Hepatocyte (in vitro differentiated cells): ENCODE measurements at regions not wholly inside any gene's neighbourhood (a gene's known extent, or its start where the extent isn't known, plus 50 kb on each side); places are given as distances from the start of the nearest gene placed in this dataset.
A peak's percentile ranks its signal among the peaks of the same experiment; 100 is the strongest.
"Not testable (repeated sequence)": the region's sequence is repeated elsewhere in the genome, so short reads cannot be mapped to it uniquely, and the experiment has no call there.

ENCODE experiments used
- DNase-seq: peaks from one replicate; pipeline ENCODE4 v3.0.0-alpha.2; 2016; ENCODE audit warnings: low spot score
- H2AFZ ChIP-seq: fragments of 200-600 bp; sonication (generic); 2 replicates; pipeline ENCODE4 v1.6.0; 2016; ENCODE audit warnings: antibody characterized with exemption, mild to moderate bottlenecking
- H3K27ac ChIP-seq: fragments of 200-600 bp; sonication (generic); 2 replicates; pipeline ENCODE4 v1.5.1; 2016; ENCODE audit warnings: mild to moderate bottlenecking
- H3K27me3 ChIP-seq: fragments of 200-600 bp; sonication (generic); 2 replicates; pipeline ENCODE4 v1.6.1; 2016
- H3K36me3 ChIP-seq: fragments of 200-600 bp; sonication (generic); replicated peaks from 2 replicates; pipeline ENCODE4 v1.5.1; 2016; ENCODE audit warnings: low read depth; ENCODE audit not compliant: insufficient read depth
- H3K4me1 ChIP-seq: fragments of 200-600 bp; sonication (generic); 2 replicates; pipeline ENCODE4 v1.5.1; 2016; ENCODE audit warnings: mild to moderate bottlenecking, moderate library complexity; ENCODE audit not compliant: insufficient read depth
- H3K4me2 ChIP-seq: fragments of 200-600 bp; sonication (generic); 2 replicates; pipeline ENCODE4 v1.6.0; 2016
- H3K4me3 ChIP-seq: fragments of 200-600 bp; sonication (generic); 2 replicates; pipeline ENCODE4 v1.5.1; 2016; ENCODE audit warnings: mild to moderate bottlenecking
- H3K79me2 ChIP-seq: fragments of 200-600 bp; sonication (generic); 2 replicates; pipeline ENCODE4 v1.6.0; 2017; ENCODE audit warnings: mild to moderate bottlenecking
- H3K9me2 ChIP-seq: fragments of 200-600 bp; sonication (generic); replicated peaks from 2 replicates; pipeline ENCODE4 v1.6.0; 2017; ENCODE audit warnings: mild to moderate bottlenecking; ENCODE audit not compliant: insufficient read depth
- H3K9me3 ChIP-seq: fragments of 200-600 bp; sonication (generic); 2 replicates; pipeline ENCODE4 v1.5.1; 2016; ENCODE audit warnings: low read depth, mild to moderate bottlenecking
- H4K20me1 ChIP-seq: fragments of 200-600 bp; sonication (generic); 2 replicates; pipeline ENCODE4 v1.6.0; 2016; ENCODE audit warnings: mild to moderate bottlenecking; ENCODE audit not compliant: insufficient read depth, poor library complexity, severe bottlenecking
- EZH2 ChIP-seq: fragments of 200-600 bp; sonication (generic); IDR thresholded peaks from 2 replicates; pipeline ENCODE4 v1.6.1; 2016; ENCODE audit warnings: antibody characterized with exemption, mild to moderate bottlenecking, borderline replicate concordance
- EZH2phosphoT487 ChIP-seq: fragments of 200-600 bp; sonication (generic); IDR thresholded peaks from one replicate; pipeline ENCODE4 v1.6.1; 2018; ENCODE audit warnings: antibody characterized with exemption, mild to moderate bottlenecking, low read depth, moderate library complexity; ENCODE audit not compliant: unreplicated experiment, severe bottlenecking
- WGBS: methylation state at CpG from one replicate; pipeline ENCODE4 v1.1.6; 2016; ENCODE audit warnings: low lambda C conversion rate; ENCODE audit errors: missing lambda C conversion rate; 5-methylcytosine and 5-hydroxymethylcytosine counted together
- TF ChIP-seq, protein P1 (sequence below): fragments of 200-600 bp; sonication (generic); IDR thresholded peaks from 2 replicates; pipeline ENCODE4 v1.5.1; 2016; ENCODE audit warnings: antibody characterized with exemption, mild to moderate bottlenecking; ENCODE audit not compliant: poor library complexity

GRCh38 chr3:125766285-125766826 is 171.1 kb upstream of the OSBPL11 start:
- not testable (repeated sequence) for H3K9me3 ChIP-seq, H3K9me2 ChIP-seq, H3K27me3 ChIP-seq, H3K79me2 ChIP-seq, H3K36me3 ChIP-seq, H3K4me1 ChIP-seq, H4K20me1 ChIP-seq
- peak overlapping the region; percentile 80 for H3K27ac ChIP-seq
- H3K4me3 ChIP-seq = peak overlapping the region; percentile 87
- TF ChIP-seq, protein P1, sequence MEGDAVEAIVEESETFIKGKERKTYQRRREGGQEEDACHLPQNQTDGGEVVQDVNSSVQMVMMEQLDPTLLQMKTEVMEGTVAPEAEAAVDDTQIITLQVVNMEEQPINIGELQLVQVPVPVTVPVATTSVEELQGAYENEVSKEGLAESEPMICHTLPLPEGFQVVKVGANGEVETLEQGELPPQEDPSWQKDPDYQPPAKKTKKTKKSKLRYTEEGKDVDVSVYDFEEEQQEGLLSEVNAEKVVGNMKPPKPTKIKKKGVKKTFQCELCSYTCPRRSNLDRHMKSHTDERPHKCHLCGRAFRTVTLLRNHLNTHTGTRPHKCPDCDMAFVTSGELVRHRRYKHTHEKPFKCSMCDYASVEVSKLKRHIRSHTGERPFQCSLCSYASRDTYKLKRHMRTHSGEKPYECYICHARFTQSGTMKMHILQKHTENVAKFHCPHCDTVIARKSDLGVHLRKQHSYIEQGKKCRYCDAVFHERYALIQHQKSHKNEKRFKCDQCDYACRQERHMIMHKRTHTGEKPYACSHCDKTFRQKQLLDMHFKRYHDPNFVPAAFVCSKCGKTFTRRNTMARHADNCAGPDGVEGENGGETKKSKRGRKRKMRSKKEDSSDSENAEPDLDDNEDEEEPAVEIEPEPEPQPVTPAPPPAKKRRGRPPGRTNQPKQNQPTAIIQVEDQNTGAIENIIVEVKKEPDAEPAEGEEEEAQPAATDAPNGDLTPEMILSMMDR = peak; percentile 56
- peak overlapping the region; percentile 94 for H3K4me2 ChIP-seq
- peak; percentile 81 for DNase-seq
- 2% methylated on average over 45 of the region's 54 CpGs for WGBS
- H2AFZ ChIP-seq = peak overlapping the region; percentile 91

- peak; percentile 10 for DNase-seq
- H3K79me2 ChIP-seq, H3K9me3 ChIP-seq, H3K27me3 ChIP-seq, H3K4me1 ChIP-seq, H3K36me3 ChIP-seq, H3K9me2 ChIP-seq, H4K20me1 ChIP-seq: not testable (repeated sequence)
- peak overlapping the region; percentile 80 for H3K27ac ChIP-seq
- peak overlapping the region; percentile 91 for H2AFZ ChIP-seq
- H3K4me2 ChIP-seq = peak overlapping the region; percentile 94
- peak overlapping the region; percentile 87 for H3K4me3 ChIP-seq
- WGBS = 50% methylated on average over 5 of the region's 23 CpGs
These were observed 171.6 kb upstream of the OSBPL11 start for GRCh38 chr3:125766931-125767330.

DNA sequence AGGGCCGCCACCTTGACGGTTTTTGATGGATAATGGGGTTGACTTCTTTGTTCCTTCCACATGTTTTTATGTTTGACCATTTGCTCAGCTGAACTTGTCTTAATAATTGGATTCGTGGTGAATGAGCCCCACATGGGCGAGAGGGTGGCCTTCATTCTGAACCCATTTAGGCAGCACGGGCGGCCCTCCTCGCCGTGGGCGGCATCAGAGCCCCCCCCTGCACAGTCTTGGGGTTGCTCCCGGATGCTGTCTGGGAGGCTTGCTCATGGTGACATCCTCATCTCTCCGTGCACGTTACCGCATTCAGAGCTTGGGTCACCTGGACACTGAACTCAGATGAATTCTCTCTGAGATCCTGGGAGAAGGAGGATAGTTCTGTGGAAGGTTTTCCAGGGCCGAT is 172.3 kb upstream of the OSBPL11 start:
- no peak for DNase-seq
- no peak overlapping the region for H3K4me3 ChIP-seq
- H3K79me2 ChIP-seq = no peaks in the 10 kb centered on the region
- H3K27ac ChIP-seq = no peak overlapping the region
- H4K20me1 ChIP-seq = no peaks in the 10 kb centered on the region
- no peaks in the 10 kb centered on the region for H3K36me3 ChIP-seq
- WGBS = 91% methylated on average over 14 of the region's 14 CpGs
- no peak overlapping the region for H2AFZ ChIP-seq
- H3K27me3 ChIP-seq = no peaks in the 10 kb centered on the region
- H3K9me3 ChIP-seq = no peaks in the 10 kb centered on the region
- TF ChIP-seq, protein P1 = no peak
- TF ChIP-seq EZH2phosphoT487 (no peak), EZH2 (no peak)
- peak overlapping the region; percentile 94 for H3K4me2 ChIP-seq
- no peaks in the 10 kb centered on the region for H3K9me2 ChIP-seq
- H3K4me1 ChIP-seq = no peaks in the 10 kb centered on the region

- H3K27me3 ChIP-seq, H3K4me3 ChIP-seq, H3K36me3 ChIP-seq, H3K4me1 ChIP-seq, H3K79me2 ChIP-seq, H3K27ac ChIP-seq, H4K20me1 ChIP-seq, H3K9me2 ChIP-seq, DNase-seq, H3K9me3 ChIP-seq, H2AFZ ChIP-seq, H3K4me2 ChIP-seq: not testable (repeated sequence)
- WGBS = 69% methylated on average over 7 of the region's 7 CpGs
These were observed 173.5 kb upstream of the OSBPL11 start for GRCh38 chr3:125768821-125769220.

DNA sequence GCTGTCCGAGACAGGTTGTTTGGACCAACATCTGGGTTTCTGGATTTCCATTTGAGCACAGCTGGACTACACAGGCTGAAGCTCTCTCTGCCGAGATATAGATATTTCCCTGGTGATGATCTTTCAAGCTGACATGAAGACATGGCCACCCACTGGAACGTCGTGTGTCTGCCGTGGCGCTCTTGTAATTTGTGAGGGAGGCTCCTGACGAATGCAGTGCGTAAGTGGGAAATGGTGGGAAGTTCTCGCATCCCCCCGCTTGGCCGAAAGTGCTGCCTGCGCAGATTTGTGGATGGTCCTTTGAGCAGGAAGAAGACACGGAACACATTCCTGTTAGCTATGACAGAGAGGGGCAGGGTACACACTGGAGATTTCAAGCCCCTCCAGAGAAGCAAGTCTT is 176.2 kb upstream of the OSBPL11 start:
- not testable (repeated sequence) for H3K27ac ChIP-seq, H3K4me3 ChIP-seq, H3K9me3 ChIP-seq, H2AFZ ChIP-seq, H3K36me3 ChIP-seq, DNase-seq, H3K4me1 ChIP-seq, H4K20me1 ChIP-seq, H3K4me2 ChIP-seq, H3K9me2 ChIP-seq, H3K79me2 ChIP-seq, H3K27me3 ChIP-seq
- WGBS = 87% methylated on average over 13 of the region's 13 CpGs

DNA sequence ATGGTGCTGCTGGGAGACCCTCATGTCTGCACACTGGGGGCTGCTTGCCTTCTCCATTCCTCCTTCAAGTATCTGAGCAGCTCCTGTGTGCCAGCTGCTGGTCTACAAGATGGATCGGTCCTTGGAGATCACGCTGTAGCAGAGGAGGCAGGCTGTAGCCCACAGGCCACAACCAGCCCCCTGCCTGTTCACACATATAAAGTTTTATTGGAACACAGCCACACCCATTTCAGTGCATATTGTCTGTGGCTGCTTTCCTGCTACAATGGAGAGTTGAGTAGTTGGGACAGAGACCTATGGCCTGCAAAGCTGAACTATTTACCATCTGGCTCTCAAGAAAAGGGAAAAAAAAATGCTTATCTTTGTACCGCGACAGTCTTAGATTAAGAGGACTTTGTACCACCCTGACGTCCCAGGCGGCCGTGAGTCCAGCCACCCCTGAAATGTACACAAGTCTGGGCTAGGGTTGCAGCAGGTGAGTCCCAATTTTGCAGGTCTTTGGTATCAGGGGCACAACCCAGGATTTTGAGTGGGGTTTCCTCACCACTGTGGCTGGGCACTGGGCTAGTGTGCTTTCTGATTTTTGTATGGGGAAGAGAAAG is 179.2 kb upstream of the OSBPL11 start:
- H3K36me3 ChIP-seq, H3K79me2 ChIP-seq, H3K4me3 ChIP-seq, H3K27me3 ChIP-seq, H3K9me3 ChIP-seq, H4K20me1 ChIP-seq, H3K4me2 ChIP-seq, H3K4me1 ChIP-seq, H2AFZ ChIP-seq, H3K9me2 ChIP-seq: not testable (repeated sequence)
- peak overlapping the region; percentile 80 for H3K27ac ChIP-seq
- WGBS = 45% methylated on average over 7 of the region's 7 CpGs
- peak; percentile 16 for DNase-seq

DNA sequence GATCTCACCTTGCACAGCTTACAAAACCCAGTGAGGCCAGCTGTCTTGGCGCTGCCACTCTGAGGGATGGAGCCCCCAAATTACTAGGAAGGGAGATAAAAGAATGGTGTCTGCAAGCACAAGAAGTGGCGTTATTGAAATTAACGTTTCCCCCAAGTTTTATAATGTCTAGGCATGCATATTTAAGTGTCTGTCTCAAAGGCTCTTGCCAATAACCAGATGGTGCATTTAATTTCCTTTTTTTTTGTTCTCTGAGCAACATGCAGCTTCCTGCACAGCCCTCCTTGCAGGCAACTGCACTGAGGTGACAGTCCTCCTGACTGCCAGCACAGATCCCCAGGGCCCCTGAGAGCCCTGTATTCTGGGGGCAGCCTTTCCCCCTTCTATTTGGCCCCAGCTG is 179.8 kb upstream of the OSBPL11 start:
- not testable (repeated sequence) for H3K27ac ChIP-seq, H3K4me1 ChIP-seq, H3K27me3 ChIP-seq, H3K9me2 ChIP-seq, H3K4me2 ChIP-seq, H3K79me2 ChIP-seq, H3K36me3 ChIP-seq, H4K20me1 ChIP-seq, H3K9me3 ChIP-seq, DNase-seq, H2AFZ ChIP-seq, H3K4me3 ChIP-seq
- 58% methylated on average over 3 of the region's 3 CpGs for WGBS
